ENCODE measurements at regions not wholly inside any gene's neighbourhood (a gene's known extent, or its start where the extent isn't known, plus 50 kb on each side); places are given as distances from the start of the nearest gene placed in this dataset.

DNA sequence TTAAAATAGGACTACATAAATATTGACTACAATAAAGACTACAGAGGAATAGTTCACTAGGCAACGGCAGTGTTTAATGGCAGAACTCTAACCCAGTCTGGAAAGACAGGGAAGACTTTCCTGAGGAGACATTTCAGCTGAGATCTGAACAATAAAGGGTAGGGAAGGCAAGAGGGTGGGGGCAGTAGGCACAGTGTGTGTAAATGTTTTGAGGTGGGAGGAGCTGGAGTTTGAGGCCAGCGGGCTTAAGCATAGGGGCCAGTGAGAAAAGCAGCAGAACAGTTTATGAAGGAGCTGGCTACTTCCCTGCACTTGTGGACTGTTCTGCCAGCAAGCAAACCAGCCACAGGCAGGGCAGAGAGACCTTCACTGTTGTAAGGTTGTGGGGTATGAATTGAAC is 76.6 kb upstream of the UGP2 start:
- TF ChIP-seq ZBTB7A (IDR thresholded peaks at IDR 0.05; ENCODE audit: low read depth), result no peak
- no peak for TF ChIP-seq NFIC (IDR thresholded peaks at IDR 0.05)
- TF ChIP-seq FOXM1 (IDR thresholded peaks at IDR 0.05; ENCODE audit: borderline replicate concordance, low read depth), result no peak
- TF ChIP-seq, protein P1, sequence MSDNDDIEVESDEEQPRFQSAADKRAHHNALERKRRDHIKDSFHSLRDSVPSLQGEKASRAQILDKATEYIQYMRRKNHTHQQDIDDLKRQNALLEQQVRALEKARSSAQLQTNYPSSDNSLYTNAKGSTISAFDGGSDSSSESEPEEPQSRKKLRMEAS (IDR thresholded peaks at IDR 0.05), result no peak
- no peak for TF ChIP-seq CEBPB (IDR thresholded peaks at IDR 0.05)
- TF ChIP-seq EGR1 (IDR thresholded peaks at IDR 0.05), result no peak
- no peak for TF ChIP-seq REST (IDR thresholded peaks at IDR 0.05; ENCODE audit: low read depth)
- TF ChIP-seq EP300 (IDR thresholded peaks at IDR 0.05; ENCODE audit: borderline replicate concordance), result no peak
- no peak for TF ChIP-seq RAD21 (IDR thresholded peaks at IDR 0.05; ENCODE audit: low read depth)
- no peak for TF ChIP-seq CREB1 (IDR thresholded peaks at IDR 0.05; ENCODE audit: low read depth)
- no peak for TF ChIP-seq YY1 (IDR thresholded peaks at IDR 0.05; ENCODE audit: low read depth)

- TF ChIP-seq YY1 (IDR thresholded peaks at IDR 0.05; ENCODE audit: low read depth) (no peak), FOXM1 (IDR thresholded peaks at IDR 0.05; ENCODE audit: borderline replicate concordance, low read depth) (no peak), EP300 (IDR thresholded peaks at IDR 0.05; ENCODE audit: borderline replicate concordance) (no peak), ZBTB7A (IDR thresholded peaks at IDR 0.05; ENCODE audit: low read depth) (no peak), TAF1 (IDR thresholded peaks at IDR 0.05; ENCODE audit: low read depth) (no peak), REST (IDR thresholded peaks at IDR 0.05; ENCODE audit: low read depth) (no peak)
These were observed 74.4 kb upstream of the UGP2 start for GRCh38 chr2:63767307-63767706.

- TF ChIP-seq CEBPB (IDR thresholded peaks at IDR 0.05) (no peak), YY1 (IDR thresholded peaks at IDR 0.05; ENCODE audit: low read depth) (no peak), TAF1 (IDR thresholded peaks at IDR 0.05; ENCODE audit: low read depth) (no peak), REST (IDR thresholded peaks at IDR 0.05; ENCODE audit: low read depth) (no peak), EGR1 (IDR thresholded peaks at IDR 0.05) (no peak), TCF12 (IDR thresholded peaks at IDR 0.05; ENCODE audit: low read depth) (no peak), RAD21 (IDR thresholded peaks at IDR 0.05; ENCODE audit: low read depth) (no peak)
- TF ChIP-seq, protein P2, sequence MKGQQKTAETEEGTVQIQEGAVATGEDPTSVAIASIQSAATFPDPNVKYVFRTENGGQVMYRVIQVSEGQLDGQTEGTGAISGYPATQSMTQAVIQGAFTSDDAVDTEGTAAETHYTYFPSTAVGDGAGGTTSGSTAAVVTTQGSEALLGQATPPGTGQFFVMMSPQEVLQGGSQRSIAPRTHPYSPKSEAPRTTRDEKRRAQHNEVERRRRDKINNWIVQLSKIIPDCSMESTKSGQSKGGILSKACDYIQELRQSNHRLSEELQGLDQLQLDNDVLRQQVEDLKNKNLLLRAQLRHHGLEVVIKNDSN (IDR thresholded peaks at IDR 0.05), result no peak
These were observed 73.6 kb upstream of the UGP2 start for GRCh38 chr2:63768051-63768450.

GRCh38 chr2:63769915-63770314 is 71.8 kb upstream of the UGP2 start:
- TF ChIP-seq TAF1 (IDR thresholded peaks at IDR 0.05; ENCODE audit: low read depth) (no peak), YY1 (IDR thresholded peaks at IDR 0.05; ENCODE audit: low read depth) (no peak), EGR1 (IDR thresholded peaks at IDR 0.05) (no peak), REST (IDR thresholded peaks at IDR 0.05; ENCODE audit: low read depth) (no peak), RAD21 (IDR thresholded peaks at IDR 0.05; ENCODE audit: low read depth) (no peak), TCF12 (IDR thresholded peaks at IDR 0.05; ENCODE audit: low read depth) (no peak), TEAD4 (IDR thresholded peaks at IDR 0.05) (no peak), CEBPB (IDR thresholded peaks at IDR 0.05) (no peak), ZBTB7A (IDR thresholded peaks at IDR 0.05; ENCODE audit: low read depth) (no peak), FOXM1 (IDR thresholded peaks at IDR 0.05; ENCODE audit: borderline replicate concordance, low read depth) (no peak), CREB1 (IDR thresholded peaks at IDR 0.05; ENCODE audit: low read depth) (no peak)
- TF ChIP-seq, protein P2 (IDR thresholded peaks at IDR 0.05), result no peak

Data from Ishikawa (cell line).